Activated T-cell treated with anti-CD3 and anti-CD28 coated beads for 48 hours (primary cell): ENCODE measurements at regions not wholly inside any gene's neighbourhood (a gene's known extent, or its start where the extent isn't known, plus 50 kb on each side); places are given as distances from the start of the nearest gene placed in this dataset.
"Not testable (repeated sequence)": the region's sequence is repeated elsewhere in the genome, so short reads cannot be mapped to it uniquely, and the experiment has no call there.

ENCODE experiments used
- DNase-seq: peaks from one replicate; pipeline ENCODE4 v3.0.0-alpha.2; 2020; ENCODE audit warnings: low read depth

- DNase-seq, result not testable (repeated sequence)
These were observed 53.1 kb upstream of the HUNK start for GRCh38 chr21:31819692-31820091.

DNA sequence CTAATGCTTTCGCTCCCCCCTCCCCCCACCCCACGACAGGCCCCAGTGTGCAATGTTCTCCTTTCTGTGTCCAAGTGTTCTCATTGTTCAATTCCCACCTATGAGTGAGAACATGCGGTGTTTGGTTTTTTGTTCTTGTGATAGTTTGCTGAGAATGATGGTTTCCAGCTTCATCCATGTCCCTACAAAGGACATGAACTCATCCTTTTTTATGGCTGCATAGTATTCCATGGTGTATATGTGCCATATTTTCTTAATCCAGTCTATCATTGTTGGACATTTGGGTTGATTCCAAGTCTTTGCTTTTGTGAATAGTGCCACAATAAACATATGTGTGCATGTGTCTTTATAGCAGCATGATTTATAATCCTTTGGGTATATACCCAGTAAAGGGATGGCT is 58.5 kb upstream of the HUNK start:
- not testable (repeated sequence) for DNase-seq

DNA sequence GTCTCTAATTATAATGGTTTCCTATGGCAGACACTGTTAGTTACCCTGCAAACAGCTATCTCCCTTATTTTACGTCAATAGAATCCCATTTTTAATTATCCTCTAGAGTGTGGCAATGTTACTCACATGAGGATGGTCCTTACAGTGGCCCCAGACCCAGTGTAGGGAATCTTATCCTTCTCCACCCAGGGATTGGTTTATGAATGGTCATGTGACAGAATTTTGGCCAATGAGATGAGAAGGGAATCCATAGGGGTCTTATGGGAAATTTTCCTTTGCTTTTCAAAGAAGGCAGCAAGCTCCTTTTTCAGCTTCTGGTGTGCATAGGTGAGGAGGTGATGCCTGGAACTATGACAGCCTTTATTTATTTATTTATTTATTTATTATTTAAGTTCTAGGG is 59.0 kb upstream of the HUNK start:
- DNase-seq, result no peak

- no peak for DNase-seq
These were observed 68.8 kb upstream of the HUNK start for GRCh38 chr21:31804008-31804394.

DNA sequence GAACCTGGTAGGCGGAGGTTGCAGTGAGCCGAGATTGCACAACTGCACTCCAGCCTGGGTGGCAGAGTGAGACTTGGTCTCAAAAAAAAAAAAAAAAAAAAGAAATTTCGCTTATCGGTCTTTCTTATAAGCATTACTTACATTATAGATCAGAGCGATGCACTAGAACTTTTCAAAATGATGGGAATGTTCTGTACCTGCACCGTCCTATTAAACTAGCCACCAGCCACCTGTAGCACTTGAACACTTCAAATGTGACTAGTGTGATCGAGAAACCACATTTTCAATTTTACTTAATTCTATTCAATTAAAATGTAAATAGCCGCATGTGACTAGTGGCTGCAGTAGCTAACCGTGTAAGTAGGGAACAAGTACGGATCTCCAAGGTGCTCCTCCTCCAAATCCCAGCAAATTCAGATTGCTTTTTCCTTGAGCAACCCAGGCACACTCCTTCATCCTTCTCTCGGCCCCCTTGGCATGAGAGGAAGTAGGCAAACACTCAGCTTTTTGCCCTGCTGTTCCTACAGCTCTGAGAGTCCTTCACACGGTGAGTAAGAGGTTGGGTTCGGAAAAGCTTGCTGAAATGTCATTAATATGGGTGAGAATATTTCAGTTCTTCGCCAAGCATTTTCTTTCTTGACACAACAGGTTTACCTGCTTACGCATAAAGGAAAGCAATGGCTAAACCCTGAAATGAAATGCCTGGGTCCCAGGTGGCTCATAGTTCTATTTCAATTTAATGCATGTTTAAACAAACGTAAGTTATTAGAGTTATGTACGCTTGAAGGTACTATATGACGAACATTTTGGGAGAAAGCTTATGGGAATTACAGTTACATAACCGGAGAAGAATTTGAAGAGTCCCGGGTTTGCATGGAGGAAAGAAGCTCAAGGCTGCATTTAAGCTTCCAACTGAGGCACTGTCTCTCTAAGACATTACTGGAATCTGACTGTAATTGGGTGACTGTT is 69.5 kb upstream of the HUNK start:
- no peak for DNase-seq

GRCh38 chr21:31802331-31802730 is 70.4 kb upstream of the SCAF4 start:
- no peak for DNase-seq

DNA sequence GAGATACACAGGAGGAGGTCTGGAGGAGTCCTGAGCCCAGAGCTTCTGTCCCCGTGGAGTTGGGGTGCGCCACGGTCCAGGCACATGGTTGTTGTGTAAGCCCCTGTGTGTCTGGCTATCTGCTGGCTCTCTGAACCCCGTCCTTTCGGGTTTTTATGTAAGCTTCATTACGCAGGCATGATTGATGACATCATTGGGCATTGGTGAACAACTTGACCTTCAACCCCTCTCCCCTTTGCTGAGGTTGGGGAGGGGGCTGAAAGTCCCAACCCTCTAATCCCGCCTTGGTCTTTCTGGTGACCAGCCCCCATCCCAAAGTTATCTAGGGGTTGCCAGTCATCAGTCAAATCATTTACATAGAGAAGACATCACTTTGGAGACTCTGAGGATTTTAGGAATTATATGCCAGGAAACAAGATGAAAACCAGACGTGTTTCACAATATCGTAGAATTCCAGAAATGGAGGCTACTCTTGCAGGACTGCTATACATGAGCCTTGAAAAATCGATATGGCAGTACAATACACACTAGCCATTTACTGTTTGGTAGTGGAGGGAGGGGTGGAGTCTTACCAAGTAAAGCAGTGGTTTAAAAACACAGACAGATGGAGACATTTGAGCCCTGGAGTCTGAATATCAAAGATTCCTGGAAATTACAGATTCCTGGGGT is 69.8 kb upstream of the SCAF4 start:
- DNase-seq, result no peak

DNA sequence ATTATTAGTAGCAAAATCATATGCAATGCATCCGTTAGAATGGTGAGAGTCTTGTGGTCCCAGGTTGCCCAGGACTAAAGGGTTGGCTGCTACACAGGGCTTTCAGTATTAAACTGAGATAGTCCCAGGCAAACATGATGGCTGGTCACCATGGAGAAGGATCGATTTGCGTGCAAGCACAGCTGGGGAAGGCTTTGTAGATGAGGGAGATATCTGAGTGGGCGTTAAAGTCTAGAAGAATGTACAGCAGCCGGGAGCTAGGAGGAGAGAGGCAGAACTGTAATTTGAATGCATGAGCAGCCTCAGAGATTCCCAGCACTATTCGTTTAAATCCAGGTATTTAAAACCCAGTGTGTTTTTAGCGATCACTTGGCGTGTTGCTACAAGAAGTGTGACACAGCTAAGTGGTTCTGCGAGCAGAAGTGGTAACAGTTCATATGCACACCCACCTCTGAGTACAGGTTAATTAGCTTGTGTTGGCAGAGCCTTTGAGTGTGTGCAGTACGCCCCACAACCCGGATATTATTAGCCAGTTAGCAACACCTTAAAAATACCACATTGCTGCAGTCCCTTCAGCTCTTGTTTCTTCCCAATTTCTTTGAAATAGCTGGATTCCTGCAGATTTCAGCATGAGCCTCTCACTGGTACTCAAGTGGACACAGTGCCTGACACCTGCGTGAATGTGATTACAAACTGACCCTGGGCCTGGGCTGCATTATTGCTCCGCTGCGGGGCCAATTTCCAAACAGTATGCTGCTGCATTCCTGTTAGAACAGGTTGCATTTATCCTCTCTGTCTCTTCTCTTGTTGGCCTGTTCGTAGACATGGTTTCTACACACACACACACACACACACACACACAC is 67.2 kb upstream of the SCAF4 start:
- no peak for DNase-seq

DNA sequence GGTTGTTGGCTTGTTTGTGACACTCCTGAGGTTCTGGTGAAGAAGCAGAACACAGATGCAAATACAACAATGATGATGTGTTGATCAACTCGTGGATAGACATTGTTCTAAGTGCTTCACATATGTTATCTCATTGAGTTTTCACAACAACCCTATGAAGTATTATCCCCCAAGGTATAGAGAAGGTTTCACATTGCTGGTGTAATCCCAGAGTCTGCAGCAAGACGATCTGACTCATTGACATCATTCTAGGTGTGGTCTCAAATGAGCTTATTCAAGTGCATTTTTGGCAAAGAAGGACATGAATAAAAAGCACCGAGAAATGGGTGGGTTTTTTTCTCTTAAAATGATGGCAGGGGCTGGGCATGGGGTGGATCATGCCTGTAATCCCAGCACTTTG is 64.1 kb upstream of the SCAF4 start:
- DNase-seq, result no peak

GRCh38 chr21:31790420-31790819 is 58.5 kb upstream of the SCAF4 start:
- not testable (repeated sequence) for DNase-seq

GRCh38 chr21:31788581-31788980 is 56.7 kb upstream of the SCAF4 start:
- DNase-seq, result no peak

GRCh38 chr21:31787691-31788090 is 55.8 kb upstream of the SCAF4 start:
- DNase-seq, result not testable (repeated sequence)

- DNase-seq, result no peak
These were observed 54.4 kb upstream of the SCAF4 start for GRCh38 chr21:31786164-31786920.

DNA sequence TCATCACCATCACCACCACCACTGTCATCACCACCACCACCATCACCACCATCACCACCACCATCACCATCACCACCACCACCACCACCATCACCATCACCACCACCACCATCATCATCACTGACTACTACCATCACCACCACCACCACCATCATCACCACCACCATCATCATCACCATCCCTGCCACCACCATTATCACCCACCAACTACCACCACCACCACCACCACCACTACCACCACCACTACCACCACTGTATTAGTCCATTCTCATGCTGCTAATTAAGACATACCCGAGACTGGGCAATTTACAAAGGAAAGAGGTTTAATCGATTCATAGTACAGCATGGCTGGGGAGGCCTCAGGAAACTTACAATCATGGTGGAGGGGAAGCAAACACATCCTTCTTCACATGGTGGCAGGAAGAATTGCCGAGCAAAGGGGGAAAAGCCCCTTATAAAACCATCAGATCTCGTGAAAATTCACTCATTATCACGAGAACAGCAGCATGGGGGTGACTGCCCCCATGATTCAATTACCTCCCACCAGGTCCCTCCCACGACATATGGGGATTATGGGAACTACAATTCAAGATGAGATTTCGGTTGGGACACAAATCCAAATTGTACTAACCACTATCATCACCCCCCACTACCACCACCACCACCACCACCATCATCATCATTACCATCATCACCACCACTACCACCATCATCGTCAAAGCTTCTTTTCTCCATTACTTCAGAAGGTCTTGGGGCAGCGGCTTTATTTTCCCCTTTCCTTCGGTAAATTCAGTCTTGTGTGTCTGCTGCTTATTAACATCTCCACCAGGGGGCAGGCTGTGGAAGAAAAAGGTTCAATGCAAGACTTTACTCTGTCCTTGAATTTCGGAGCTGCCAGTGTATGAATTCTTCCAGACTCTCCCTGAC is 53.6 kb upstream of the SCAF4 start:
- DNase-seq, result peak; percentile 32

DNA sequence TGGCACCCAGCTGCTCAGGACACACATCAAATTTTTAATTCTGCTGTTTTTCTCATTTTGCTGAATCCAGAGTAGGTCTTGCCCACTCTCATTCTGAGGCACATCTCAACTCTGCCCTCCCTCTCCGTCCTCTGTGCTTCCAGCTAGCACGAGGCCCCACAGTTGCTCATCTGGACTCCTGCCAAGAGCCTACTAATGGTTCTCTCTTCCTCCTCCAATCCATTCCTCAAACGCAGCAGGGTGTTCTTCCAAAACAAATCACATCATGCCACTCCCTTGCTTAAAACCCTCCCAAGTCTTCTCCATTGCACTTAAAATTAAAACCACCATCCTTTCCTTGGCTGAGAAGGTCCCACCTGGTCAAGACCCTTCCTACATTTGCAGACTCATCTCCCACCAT is 49.8 kb upstream of the SCAF4 start:
- no peak for DNase-seq
